CD4-positive, alpha-beta T cell treated with Interleukin-15 for 4 hours (primary cell): ENCODE measurements at regions not wholly inside any gene's neighbourhood (a gene's known extent, or its start where the extent isn't known, plus 50 kb on each side); places are given as distances from the start of the nearest gene placed in this dataset.
"Not testable (repeated sequence)": the region's sequence is repeated elsewhere in the genome, so short reads cannot be mapped to it uniquely, and the experiment has no call there.

Source experiments
- DNase-seq: peaks from one replicate; pipeline ENCODE4 v3.0.0-alpha.2; 2020; ENCODE audit warnings: low spot score

GRCh38 chr16:46519063-46519462 is 102.1 kb downstream of the SHCBP1 start:
- no peak for DNase-seq

GRCh38 chr16:46496701-46497100 is 124.5 kb downstream of the SHCBP1 start:
- DNase-seq, result no peak

- no peak for DNase-seq
These were observed 138.3 kb downstream of the SHCBP1 start for GRCh38 chr16:46482895-46483294.

- no peak for DNase-seq
These were observed 154.9 kb downstream of the SHCBP1 start for GRCh38 chr16:46466239-46466638.

GRCh38 chr16:46454801-46455200 is 166.4 kb downstream of the SHCBP1 start:
- not testable (repeated sequence) for DNase-seq

GRCh38 chr16:46428108-46429061 is 192.8 kb downstream of the SHCBP1 start:
- no peak for DNase-seq

GRCh38 chr16:46427340-46428107 is 193.7 kb downstream of the SHCBP1 start:
- no peak for DNase-seq

GRCh38 chr16:46426336-46426735 is 194.8 kb downstream of the SHCBP1 start:
- no peak for DNase-seq

GRCh38 chr16:46404028-46404427 is 217.2 kb downstream of the SHCBP1 start:
- DNase-seq, result no peak

- peak; percentile 51 for DNase-seq
These were observed 222.6 kb downstream of the SHCBP1 start for GRCh38 chr16:46398559-46398958.

GRCh38 chr16:46396883-46397270 is 224.3 kb downstream of the SHCBP1 start:
- DNase-seq, result peak; percentile 39

GRCh38 chr16:46396131-46396882 is 224.9 kb downstream of the SHCBP1 start:
- DNase-seq, result peak; percentile 51

GRCh38 chr16:46395391-46395921 is 225.7 kb downstream of the SHCBP1 start:
- peak; percentile 50 for DNase-seq

GRCh38 chr16:46394963-46395362 is 226.2 kb downstream of the SHCBP1 start:
- DNase-seq, result not testable (repeated sequence)

GRCh38 chr16:46394149-46394548 is 227.0 kb downstream of the SHCBP1 start:
- not testable (repeated sequence) for DNase-seq

- DNase-seq, result peak; percentile 73
These were observed 228.1 kb downstream of the SHCBP1 start for GRCh38 chr16:46392930-46393722.

GRCh38 chr16:46390660-46391462 is 230.3 kb downstream of the SHCBP1 start:
- peak; percentile 90 for DNase-seq

- DNase-seq, result peak; percentile 96
These were observed 231.6 kb downstream of the SHCBP1 start for GRCh38 chr16:46389561-46390041.

- DNase-seq, result not testable (repeated sequence)
These were observed 232.2 kb downstream of the SHCBP1 start for GRCh38 chr16:46388939-46389491.

GRCh38 chr16:46388354-46388753 is 232.8 kb downstream of the SHCBP1 start:
- DNase-seq, result not testable (repeated sequence)
